ENCODE measurements at regions not wholly inside any gene's neighbourhood (a gene's known extent, or its start where the extent isn't known, plus 50 kb on each side); places are given as distances from the start of the nearest gene placed in this dataset.

DNA sequence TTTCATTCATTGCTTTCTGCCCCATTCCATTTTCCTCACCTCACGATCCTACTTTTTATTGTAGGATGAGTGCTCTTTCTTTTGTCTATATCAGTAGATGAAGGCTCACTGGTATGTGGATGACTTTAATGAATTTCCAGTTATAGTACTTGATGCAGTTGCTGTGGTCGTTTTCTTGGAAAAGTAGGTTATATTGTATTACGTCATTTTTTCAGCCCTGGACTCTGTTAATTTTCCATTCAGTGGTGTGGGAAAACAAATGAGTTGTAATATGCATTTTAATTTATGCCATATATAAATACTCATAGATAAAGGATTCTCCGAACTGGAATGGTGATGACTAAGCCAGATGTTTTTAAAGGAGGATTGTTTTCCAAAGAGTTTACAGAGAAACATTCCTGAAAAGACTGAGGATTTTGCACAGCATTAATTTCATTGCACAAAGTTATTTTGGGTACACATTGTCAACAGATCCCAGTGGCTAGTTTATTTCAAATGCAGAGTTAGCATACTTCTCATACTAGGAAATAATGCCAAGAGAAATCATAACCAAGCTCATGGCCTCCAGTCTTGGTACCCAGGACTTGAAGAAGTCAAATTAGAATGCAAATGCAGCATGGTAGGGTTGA lies 189.7 kb downstream of the PAX3 start:
- intact Hi-C loops (cut with micrococcal nuclease), result no loop called here
- no TSS peak for BruUV-seq (replicated peaks)
- DNase-seq (no peak), ATAC-seq (ENCODE audit: low read depth) (peak; percentile 35)
- no peaks in the 10 kb centered on the region for H3K9me3 ChIP-seq (ENCODE audit: control insufficient read depth, insufficient read depth, low read length)
- no peak for TF ChIP-seq MAZ (IDR thresholded peaks at IDR 0.05; ENCODE audit: borderline replicate concordance, low read depth, low read length)
- TF ChIP-seq FOS (IDR thresholded peaks at IDR 0.05; ENCODE audit: low read depth, low read length), result no peak
- no peak overlapping the region for H3K14ac ChIP-seq (replicated peaks; ENCODE audit: low read depth, low read length)
- no peak overlapping the region for H2BK120ac ChIP-seq (ENCODE audit: low read depth, low read length)
- H4K20me1 ChIP-seq (ENCODE audit: insufficient read depth, low read length), result no peaks in the 10 kb centered on the region
- H2AFZ ChIP-seq (replicated peaks; ENCODE audit: low read length, poor library complexity), result no peak overlapping the region
- no peak overlapping the region for H2BK15ac ChIP-seq (ENCODE audit: low read depth, low read length)
- no peak overlapping the region for H2AK9ac ChIP-seq (replicated peaks; ENCODE audit: low read depth, low read length, poor library complexity)
- no peak overlapping the region for H2AK5ac ChIP-seq (ENCODE audit: low read depth, low read length)
- no peak overlapping the region for H4K91ac ChIP-seq (ENCODE audit: insufficient read depth, low read depth, low read length)
- POLR2A ChIA-PET (ENCODE audit: unreplicated experiment), result no interaction called here
- no peak overlapping the region for H3K9ac ChIP-seq (ENCODE audit: low read depth, low read length)
- H3K27me3 ChIP-seq (ENCODE audit: control insufficient read depth, insufficient read depth, low read length), result no peaks in the 10 kb centered on the region
- no peak overlapping the region for H3K23ac ChIP-seq (ENCODE audit: low read depth, low read length)
- H3K4me2 ChIP-seq (ENCODE audit: low read depth, low read length), result no peak overlapping the region
- WGBS, 2 experiments (ENCODE audit: extremely low coverage in 2 of 2, insufficient read length in 1 of 2), result no CpG with 5 or more reads among the region's 4 CpGs
- no peaks in the 10 kb centered on the region for H3K9me1 ChIP-seq (ENCODE audit: insufficient read depth, low read length)
- CTCF ChIA-PET, result no interaction called here
- no peak overlapping the region for H3K56ac ChIP-seq (ENCODE audit: extremely low read depth, insufficient read depth, low read length)
- in situ Hi-C loops (cut with MboI; ENCODE audit: low sequenced_read_pairs), result no loop called here
- H3K4ac ChIP-seq (ENCODE audit: low read depth, low read length), result no peak overlapping the region
- dilution Hi-C loops (cut with HindIII; ENCODE audit: low sequenced_read_pairs, unreplicated experiment), result no loop called here
- H3K79me1 ChIP-seq (ENCODE audit: low read depth in 1 of 2, low read length in 2 of 2), result no peaks in the 10 kb centered on the region
- H3K27ac ChIP-seq (ENCODE audit: insufficient read depth, low read length), result no peak overlapping the region
- H2BK5ac ChIP-seq (ENCODE audit: low read depth, low read length, poor library complexity, severe bottlenecking), result no peak overlapping the region
- H3K4me1 ChIP-seq (ENCODE audit: control insufficient read depth, insufficient read depth, low read length), result no peaks in the 10 kb centered on the region
- no peak overlapping the region for H3K4me3 ChIP-seq (ENCODE audit: insufficient read depth, low read depth, low read length)
- H3K18ac ChIP-seq (ENCODE audit: low read depth, low read length), result no peak overlapping the region
- H4K5ac ChIP-seq (ENCODE audit: low read depth, low read length), result no peak overlapping the region
- no peaks in the 10 kb centered on the region for H3K36me3 ChIP-seq (ENCODE audit: control insufficient read depth, insufficient read depth, low read length)
- no peak overlapping the region for H2BK20ac ChIP-seq (ENCODE audit: low read depth, low read length)
- no peak overlapping the region for H4K8ac ChIP-seq (ENCODE audit: low read depth in 2 of 2, low read length in 2 of 2)
